IMR-90 (cell line): ENCODE measurements at regions not wholly inside any gene's neighbourhood (a gene's known extent, or its start where the extent isn't known, plus 50 kb on each side); places are given as distances from the start of the nearest gene placed in this dataset.

ENCODE experiments used
- ATAC-seq: fragments of 200-7000 bp; cut with Tn5 transposase; 2 replicates; pipeline ENCODE4 v1.9.1; 2020; ENCODE audit warnings: low read depth, mild to moderate bottlenecking, moderate library complexity
- BruUV-seq: library from RNA; stranded (reverse); fragments of 400-500 nt; replicated peaks from 2 replicates; lab custom pipeline; 2021; lab: Mats Ljungman, UMichigan
- CTCF ChIA-PET: fragments of 300-600 bp; formaldehyde crosslinking; extraction: SDS; loops from one replicate; lab custom pipeline; 2021; ENCODE audit warnings: antibody characterized with exemption; lab: Yijun Ruan, JAX
- POLR2A ChIA-PET: fragments of 300-600 bp; sonication (Branson Sonifier 250); formaldehyde crosslinking; loops from one replicate; lab custom pipeline; 2022; ENCODE audit warnings: antibody characterized with exemption; ENCODE audit not compliant: unreplicated experiment; lab: Charles Lee
- DNase-seq: peaks from one replicate; pipeline ENCODE4 v3.0.0; 2013
- H2AFZ ChIP-seq: replicated peaks from 2 replicates; pipeline ENCODE3; 2013; ENCODE audit warnings: low read length, mild to moderate bottlenecking; ENCODE audit not compliant: poor library complexity
- H2AK5ac ChIP-seq: 2 replicates; pipeline ENCODE4 v1.6.1; 2013; ENCODE audit warnings: low read depth, low read length, inconsistent platforms
- H2AK9ac ChIP-seq: replicated peaks from 2 replicates; pipeline ENCODE3; 2013; ENCODE audit warnings: mild to moderate bottlenecking, low read depth, low read length, moderate library complexity; ENCODE audit not compliant: poor library complexity
- H2BK120ac ChIP-seq: 2 replicates; pipeline ENCODE4 v1.6.1; 2013; ENCODE audit warnings: low read depth, low read length, inconsistent platforms
- H2BK15ac ChIP-seq: 3 replicates; pipeline ENCODE4 v1.6.1; 2013; ENCODE audit warnings: low read depth, low read length, inconsistent platforms
- H2BK20ac ChIP-seq: 2 replicates; pipeline ENCODE4 v1.6.1; 2013; ENCODE audit warnings: low read depth, mild to moderate bottlenecking, inconsistent platforms, low read length, moderate library complexity
- H2BK5ac ChIP-seq: 2 replicates; pipeline ENCODE4 v1.6.1; 2013; ENCODE audit warnings: mild to moderate bottlenecking, low read depth, low read length, inconsistent platforms; ENCODE audit not compliant: poor library complexity, severe bottlenecking
- H3K14ac ChIP-seq: replicated peaks from 2 replicates; pipeline ENCODE4 v1.6.1; 2013; ENCODE audit warnings: low read depth, low read length, inconsistent platforms
- H3K18ac ChIP-seq: 2 replicates; pipeline ENCODE4 v1.6.1; 2013; ENCODE audit warnings: low read depth, low read length, control low read depth
- H3K23ac ChIP-seq: 2 replicates; pipeline ENCODE4 v1.6.1; 2013; ENCODE audit warnings: low read depth, low read length, inconsistent platforms
- H3K27ac ChIP-seq: 2 replicates; pipeline ENCODE4 v1.5.1; 2013; ENCODE audit warnings: mild to moderate bottlenecking, control low read depth, low read length; ENCODE audit not compliant: insufficient read depth
- H3K27me3 ChIP-seq: 2 replicates; pipeline ENCODE4 v1.6.1; 2013; ENCODE audit warnings: low read length; ENCODE audit not compliant: control insufficient read depth, insufficient read depth
- H3K36me3 ChIP-seq: 2 replicates; pipeline ENCODE4 v1.6.1; 2013; ENCODE audit warnings: low read length, mixed read lengths; ENCODE audit not compliant: control insufficient read depth, insufficient read depth
- H3K4ac ChIP-seq: 2 replicates; pipeline ENCODE4 v1.6.1; 2013; ENCODE audit warnings: low read depth, low read length, inconsistent platforms
- H3K4me1 ChIP-seq: 2 replicates; pipeline ENCODE4 v1.6.1; 2013; ENCODE audit warnings: low read length, mixed read lengths; ENCODE audit not compliant: control insufficient read depth, insufficient read depth
- H3K4me2 ChIP-seq: 2 replicates; pipeline ENCODE4 v1.6.1; 2013; ENCODE audit warnings: low read depth, mild to moderate bottlenecking, control low read depth, low read length, moderate library complexity
- H3K4me3 ChIP-seq: 2 replicates; pipeline ENCODE4 v1.5.1; 2013; ENCODE audit warnings: low read depth, mild to moderate bottlenecking, control low read depth, low read length, moderate library complexity; ENCODE audit not compliant: insufficient read depth
- H3K56ac ChIP-seq: 2 replicates; pipeline ENCODE4 v1.6.1; 2013; ENCODE audit warnings: low read length, inconsistent platforms; ENCODE audit not compliant: insufficient read depth; ENCODE audit errors: extremely low read depth
- H3K79me1 ChIP-seq, 2 experiments: 2 replicates each; pipeline ENCODE4 v1.6.1; 2013; ENCODE audit warnings: low read length in 2 of 2, inconsistent platforms in 1 of 2, low read depth in 1 of 2
- H3K9ac ChIP-seq: 2 replicates; pipeline ENCODE4 v1.6.1; 2013; ENCODE audit warnings: low read depth, low read length, control low read depth
- H3K9me1 ChIP-seq: 2 replicates; pipeline ENCODE4 v1.6.1; 2013; ENCODE audit warnings: low read length, inconsistent platforms; ENCODE audit not compliant: insufficient read depth
- H3K9me3 ChIP-seq: 2 replicates; pipeline ENCODE4 v1.6.1; 2013; ENCODE audit warnings: low read length; ENCODE audit not compliant: control insufficient read depth, insufficient read depth
- H4K20me1 ChIP-seq: 2 replicates; pipeline ENCODE4 v1.6.1; 2013; ENCODE audit warnings: low read length, inconsistent platforms; ENCODE audit not compliant: insufficient read depth
- H4K5ac ChIP-seq: 2 replicates; pipeline ENCODE4 v1.6.1; 2013; ENCODE audit warnings: mild to moderate bottlenecking, low read depth, low read length, control low read depth
- H4K8ac ChIP-seq, 2 experiments: 2 replicates each; pipeline ENCODE4 v1.6.1; 2013; ENCODE audit warnings: low read depth in 2 of 2, low read length in 2 of 2, control low read depth in 1 of 2, inconsistent platforms in 1 of 2
- H4K91ac ChIP-seq: 2 replicates; pipeline ENCODE4 v1.6.1; 2013; ENCODE audit warnings: low read depth, low read length, inconsistent platforms; ENCODE audit not compliant: insufficient read depth
- BHLHE40 ChIP-seq: fragments of 150-350 bp; IDR thresholded peaks from 2 replicates; pipeline ENCODE4 v1.6.1; 2016; ENCODE audit warnings: mild to moderate bottlenecking, low read depth, low read length
- CEBPB ChIP-seq: IDR thresholded peaks from 2 replicates; pipeline ENCODE4 v1.6.1; 2012; ENCODE audit warnings: low read depth, low read length, improper control_type of control experiment
- CHD1 ChIP-seq: IDR thresholded peaks from 2 replicates; pipeline ENCODE4 v1.6.1; 2012; ENCODE audit warnings: low read depth, low read length, improper control_type of control experiment
- FOS ChIP-seq: fragments of 150-350 bp; IDR thresholded peaks from 2 replicates; pipeline ENCODE4 v1.6.1; 2016; ENCODE audit warnings: low read depth, low read length
- MAFK ChIP-seq: IDR thresholded peaks from 2 replicates; pipeline ENCODE4 v1.6.1; 2012; ENCODE audit warnings: low read depth, low read length, improper control_type of control experiment
- MAZ ChIP-seq: IDR thresholded peaks from 2 replicates; pipeline ENCODE4 v1.6.1; 2012; ENCODE audit warnings: low read depth, mild to moderate bottlenecking, low read length, improper control_type of control experiment, moderate library complexity, borderline replicate concordance
- MXI1 ChIP-seq: IDR thresholded peaks from 2 replicates; pipeline ENCODE4 v1.6.1; 2012; ENCODE audit warnings: low read depth, mild to moderate bottlenecking, low read length, moderate library complexity, borderline replicate concordance
- NFE2L2 ChIP-seq: fragments of 150-350 bp; IDR thresholded peaks from 2 replicates; pipeline ENCODE4 v1.6.1; 2016; ENCODE audit warnings: low read depth, mild to moderate bottlenecking, low read length
- POLR2A ChIP-seq: IDR thresholded peaks from 2 replicates; pipeline ENCODE4 v1.6.1; 2012; ENCODE audit warnings: mild to moderate bottlenecking, low read depth, low read length
- RAD21 ChIP-seq: IDR thresholded peaks from 2 replicates; pipeline ENCODE4 v1.6.1; 2012; ENCODE audit warnings: low read length, improper control_type of control experiment
- RCOR1 ChIP-seq: IDR thresholded peaks from 2 replicates; pipeline ENCODE4 v1.6.1; 2012; ENCODE audit warnings: mild to moderate bottlenecking, low read length, improper control_type of control experiment; ENCODE audit not compliant: insufficient replicate concordance
- RFX5 ChIP-seq: IDR thresholded peaks from 2 replicates; pipeline ENCODE4 v1.8.0; 2012; ENCODE audit warnings: low read depth, mild to moderate bottlenecking, low read length, moderate library complexity
- SMC3 ChIP-seq: fragments of 150-350 bp; IDR thresholded peaks from 2 replicates; pipeline ENCODE4 v1.6.1; 2016; ENCODE audit warnings: low read depth, mild to moderate bottlenecking, antibody characterized with exemption, low read length, moderate library complexity
- WGBS, 2 experiments: methylation state at CpG; one replicate each; pipeline versions ENCODE4 v1.1.5 to v1.1.7; 2013; ENCODE audit warnings: missing lambda C conversion rate in 2 of 2; ENCODE audit not compliant: insufficient read length in 1 of 2; ENCODE audit errors: extremely low coverage in 2 of 2; 5-methylcytosine and 5-hydroxymethylcytosine counted together
- dilution Hi-C: fragments of 300-500 bp; cut with HindIII; formaldehyde crosslinking; loops from one replicate; pipeline ENCODE4 v1.14.3; 2018; ENCODE audit warnings: low sequenced_read_pairs; ENCODE audit not compliant: unreplicated experiment
- in situ Hi-C: fragments of 300-500 bp; cut with MboI; formaldehyde crosslinking; loops from 3 replicates; pipeline ENCODE4 v1.14.3; 2019; ENCODE audit warnings: low sequenced_read_pairs, inconsistent platforms, mixed read lengths
- intact Hi-C: fragments of 100-400 bp; cut with micrococcal nuclease; formaldehyde crosslinking; loops from 2 replicates; pipeline ENCODE4 v1.10.0; 2022
- TF ChIP-seq, protein P1 (sequence below): fragments of 150-350 bp; IDR thresholded peaks from 2 replicates; pipeline ENCODE4 v1.6.1; 2016; ENCODE audit warnings: low read depth, mild to moderate bottlenecking, low read length, moderate library complexity, borderline replicate concordance
- TF ChIP-seq, protein P2 (sequence below): fragments of 150-350 bp; IDR thresholded peaks from 2 replicates; pipeline ENCODE4 v1.6.1; 2017; ENCODE audit warnings: mild to moderate bottlenecking, antibody characterized with exemption, low read length, low read depth
- TF ChIP-seq, protein P3 (sequence below): conservative IDR thresholded peaks from 2 replicates; pipeline ENCODE4 v1.5.1; 2012; ENCODE audit warnings: mild to moderate bottlenecking, low read depth, low read length, improper control_type of control experiment

DNA sequence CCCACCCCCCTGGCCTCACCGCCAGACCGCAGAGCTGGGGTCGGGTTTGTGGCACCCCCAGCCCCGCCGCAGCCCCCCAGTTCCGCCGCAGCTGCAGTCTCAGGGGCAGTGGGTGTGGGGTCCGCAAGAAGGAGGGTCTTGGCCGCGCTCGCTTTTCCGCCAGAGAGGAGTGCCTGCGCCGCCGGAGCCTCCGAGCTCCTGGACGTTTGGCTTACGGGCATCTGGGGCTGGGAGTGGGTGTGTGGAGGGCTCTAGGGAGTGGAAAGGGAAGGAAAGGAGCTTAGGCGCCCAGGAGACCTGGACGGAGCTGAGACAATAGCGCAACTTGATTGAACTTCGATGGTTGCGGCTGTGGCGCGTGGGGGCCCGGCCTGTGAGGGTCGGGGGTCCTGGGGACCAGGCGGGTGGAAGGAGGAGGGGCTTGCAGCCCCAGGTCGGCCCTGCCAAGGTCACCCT lies 88.8 kb upstream of the IPO9 start:
- Histone ChIP-seq H3K27me3 (no peaks in the 10 kb centered on the region), H2BK120ac (no peak overlapping the region), H2AK9ac (peak overlapping the region; percentile 47), H3K4me1 (peaks cover 43% of the 10 kb centered on the region), H3K9me1 (peaks cover 47% of the 10 kb centered on the region), H2AK5ac (no peak overlapping the region; the same call in 1 of the 2 replicates), H3K23ac (peak overlapping the region; percentile 39; the same call in 1 of the 2 replicates), H4K20me1 (peaks cover 96% of the 10 kb centered on the region), H3K14ac (no peak overlapping the region), H2BK5ac (no peak overlapping the region), H2AFZ (no peak overlapping the region), H4K91ac (peak overlapping the region; percentile 34; the same call in 1 of the 2 replicates), H2BK20ac (no peak overlapping the region), H3K18ac (no peak overlapping the region), H4K8ac (no peak overlapping the region), H3K36me3 (peaks cover 2% of the 10 kb centered on the region; the same call in 1 of the 2 replicates), H3K56ac (no peak overlapping the region), H3K79me1 (peaks cover 58 to 97% of the 10 kb centered on the region in 2 experiments), H2BK15ac (no peak overlapping the region), H4K5ac (no peak overlapping the region), H3K4me2 (peak overlapping the region; percentile 53; the same call in 1 of the 2 replicates), H3K9ac (peak overlapping the region; percentile 72; the same call in 1 of the 2 replicates), H3K27ac (no peak overlapping the region; the same call in 1 of the 2 replicates), H3K4me3 (peak overlapping the region; percentile 36), H3K4ac (no peak overlapping the region), H3K9me3 (no peaks in the 10 kb centered on the region)
- in situ Hi-C loops (no loop called here), intact Hi-C loops (no loop called here), dilution Hi-C loops (no loop called here)
- no peak for TF ChIP-seq CHD1
- no peak for TF ChIP-seq FOS
- TF ChIP-seq, protein P1, sequence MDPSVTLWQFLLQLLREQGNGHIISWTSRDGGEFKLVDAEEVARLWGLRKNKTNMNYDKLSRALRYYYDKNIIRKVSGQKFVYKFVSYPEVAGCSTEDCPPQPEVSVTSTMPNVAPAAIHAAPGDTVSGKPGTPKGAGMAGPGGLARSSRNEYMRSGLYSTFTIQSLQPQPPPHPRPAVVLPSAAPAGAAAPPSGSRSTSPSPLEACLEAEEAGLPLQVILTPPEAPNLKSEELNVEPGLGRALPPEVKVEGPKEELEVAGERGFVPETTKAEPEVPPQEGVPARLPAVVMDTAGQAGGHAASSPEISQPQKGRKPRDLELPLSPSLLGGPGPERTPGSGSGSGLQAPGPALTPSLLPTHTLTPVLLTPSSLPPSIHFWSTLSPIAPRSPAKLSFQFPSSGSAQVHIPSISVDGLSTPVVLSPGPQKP: no peak
- TF ChIP-seq, protein P2, sequence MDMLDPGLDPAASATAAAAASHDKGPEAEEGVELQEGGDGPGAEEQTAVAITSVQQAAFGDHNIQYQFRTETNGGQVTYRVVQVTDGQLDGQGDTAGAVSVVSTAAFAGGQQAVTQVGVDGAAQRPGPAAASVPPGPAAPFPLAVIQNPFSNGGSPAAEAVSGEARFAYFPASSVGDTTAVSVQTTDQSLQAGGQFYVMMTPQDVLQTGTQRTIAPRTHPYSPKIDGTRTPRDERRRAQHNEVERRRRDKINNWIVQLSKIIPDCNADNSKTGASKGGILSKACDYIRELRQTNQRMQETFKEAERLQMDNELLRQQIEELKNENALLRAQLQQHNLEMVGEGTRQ: no peak
- no peak for TF ChIP-seq MAZ
- TF ChIP-seq, protein P3, sequence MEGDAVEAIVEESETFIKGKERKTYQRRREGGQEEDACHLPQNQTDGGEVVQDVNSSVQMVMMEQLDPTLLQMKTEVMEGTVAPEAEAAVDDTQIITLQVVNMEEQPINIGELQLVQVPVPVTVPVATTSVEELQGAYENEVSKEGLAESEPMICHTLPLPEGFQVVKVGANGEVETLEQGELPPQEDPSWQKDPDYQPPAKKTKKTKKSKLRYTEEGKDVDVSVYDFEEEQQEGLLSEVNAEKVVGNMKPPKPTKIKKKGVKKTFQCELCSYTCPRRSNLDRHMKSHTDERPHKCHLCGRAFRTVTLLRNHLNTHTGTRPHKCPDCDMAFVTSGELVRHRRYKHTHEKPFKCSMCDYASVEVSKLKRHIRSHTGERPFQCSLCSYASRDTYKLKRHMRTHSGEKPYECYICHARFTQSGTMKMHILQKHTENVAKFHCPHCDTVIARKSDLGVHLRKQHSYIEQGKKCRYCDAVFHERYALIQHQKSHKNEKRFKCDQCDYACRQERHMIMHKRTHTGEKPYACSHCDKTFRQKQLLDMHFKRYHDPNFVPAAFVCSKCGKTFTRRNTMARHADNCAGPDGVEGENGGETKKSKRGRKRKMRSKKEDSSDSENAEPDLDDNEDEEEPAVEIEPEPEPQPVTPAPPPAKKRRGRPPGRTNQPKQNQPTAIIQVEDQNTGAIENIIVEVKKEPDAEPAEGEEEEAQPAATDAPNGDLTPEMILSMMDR: no peak
- no peak for TF ChIP-seq MAFK
- TF ChIP-seq SMC3: no peak
- no peak for TF ChIP-seq RCOR1
- no peak for TF ChIP-seq RFX5
- no peak for TF ChIP-seq MXI1
- no peak for TF ChIP-seq CEBPB
- TF ChIP-seq NFE2L2: no peak
- TF ChIP-seq POLR2A: no peak
- no peak for TF ChIP-seq RAD21
- no peak for TF ChIP-seq BHLHE40
- WGBS, 2 experiments: 35% methylated on average over 15 of the region's 29 CpGs; no CpG with 5 or more reads in 1 of the 2 experiments
- DNase-seq (no peak), ATAC-seq (no peak)
- ChIA-PET CTCF (no interaction called here), POLR2A (no interaction called here)
- no TSS peak for BruUV-seq
